ENCODE measurements at regions not wholly inside any gene's neighbourhood (a gene's known extent, or its start where the extent isn't known, plus 50 kb on each side); places are given as distances from the start of the nearest gene placed in this dataset.

DNA sequence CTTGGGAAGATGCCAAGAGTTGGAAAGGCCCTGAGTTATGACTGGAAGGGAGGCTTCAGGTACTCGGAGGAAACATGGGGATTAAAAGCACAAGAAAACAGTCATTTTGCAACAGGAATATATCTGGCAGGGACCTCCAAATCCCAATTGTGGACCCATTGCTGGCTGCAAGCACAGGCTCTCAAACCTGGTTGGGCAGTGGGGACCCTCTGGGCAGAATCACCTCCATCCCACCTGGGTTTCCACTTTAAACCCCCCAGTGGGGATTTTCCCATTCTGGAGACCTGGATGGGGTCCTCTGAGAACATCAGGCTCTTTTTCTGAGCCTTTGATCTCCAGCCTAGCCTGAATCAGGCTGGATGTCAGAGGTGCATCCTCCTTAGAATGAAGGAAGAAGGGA lies 177.8 kb downstream of the ASMT start:
- TF ChIP-seq, protein P1, sequence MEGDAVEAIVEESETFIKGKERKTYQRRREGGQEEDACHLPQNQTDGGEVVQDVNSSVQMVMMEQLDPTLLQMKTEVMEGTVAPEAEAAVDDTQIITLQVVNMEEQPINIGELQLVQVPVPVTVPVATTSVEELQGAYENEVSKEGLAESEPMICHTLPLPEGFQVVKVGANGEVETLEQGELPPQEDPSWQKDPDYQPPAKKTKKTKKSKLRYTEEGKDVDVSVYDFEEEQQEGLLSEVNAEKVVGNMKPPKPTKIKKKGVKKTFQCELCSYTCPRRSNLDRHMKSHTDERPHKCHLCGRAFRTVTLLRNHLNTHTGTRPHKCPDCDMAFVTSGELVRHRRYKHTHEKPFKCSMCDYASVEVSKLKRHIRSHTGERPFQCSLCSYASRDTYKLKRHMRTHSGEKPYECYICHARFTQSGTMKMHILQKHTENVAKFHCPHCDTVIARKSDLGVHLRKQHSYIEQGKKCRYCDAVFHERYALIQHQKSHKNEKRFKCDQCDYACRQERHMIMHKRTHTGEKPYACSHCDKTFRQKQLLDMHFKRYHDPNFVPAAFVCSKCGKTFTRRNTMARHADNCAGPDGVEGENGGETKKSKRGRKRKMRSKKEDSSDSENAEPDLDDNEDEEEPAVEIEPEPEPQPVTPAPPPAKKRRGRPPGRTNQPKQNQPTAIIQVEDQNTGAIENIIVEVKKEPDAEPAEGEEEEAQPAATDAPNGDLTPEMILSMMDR (IDR thresholded peaks at IDR 0.05), result no peak
- TF ChIP-seq EP300 (IDR thresholded peaks at IDR 0.05) (no peak), POLR2A (IDR thresholded peaks at IDR 0.05) (no peak), POLR2AphosphoS5 (IDR thresholded peaks at IDR 0.05) (no peak)
